AG04450 (cell line): ENCODE measurements at regions not wholly inside any gene's neighbourhood (a gene's known extent, or its start where the extent isn't known, plus 50 kb on each side); places are given as distances from the start of the nearest gene placed in this dataset.

ENCODE experiments used
- CTCF ChIA-PET: fragments of 300-600, 350-600 bp; formaldehyde crosslinking; extraction: SDS; loops from one replicate; lab custom pipeline; 2022; ENCODE audit warnings: antibody characterized with exemption, inconsistent platforms; lab: Charles Lee
- POLR2A ChIA-PET: fragments of 350-600 bp; formaldehyde crosslinking; extraction: SDS; loops from one replicate; lab custom pipeline; 2021; ENCODE audit warnings: antibody characterized with exemption, inconsistent platforms; lab: Yijun Ruan, JAX
- DNase-seq: peaks from one replicate; pipeline ENCODE4 v3.0.0-alpha.2; 2011; ENCODE audit warnings: low read depth, low spot score
- H3K27ac ChIP-seq: one replicate; pipeline ENCODE4 v1.5.1; 2012; ENCODE audit warnings: low read depth, low read length, control low read depth
- H3K27me3 ChIP-seq: one replicate; pipeline ENCODE4 v1.6.0; 2012; ENCODE audit warnings: low read length; ENCODE audit not compliant: control insufficient read depth, insufficient read depth
- H3K4me3 ChIP-seq: 2 replicates; pipeline ENCODE4 v1.5.1; 2011; ENCODE audit warnings: mild to moderate bottlenecking, low read depth, low read length, control low read depth
- H3K9me3 ChIP-seq: 2 replicates; pipeline ENCODE4 v1.5.1; 2012; ENCODE audit warnings: low read length; ENCODE audit not compliant: control insufficient read depth, insufficient read depth
- CTCF ChIP-seq: IDR thresholded peaks from 2 replicates; pipeline ENCODE4 v1.5.1; 2011; ENCODE audit warnings: low read depth, low read length, control low read depth, inconsistent platforms

DNA sequence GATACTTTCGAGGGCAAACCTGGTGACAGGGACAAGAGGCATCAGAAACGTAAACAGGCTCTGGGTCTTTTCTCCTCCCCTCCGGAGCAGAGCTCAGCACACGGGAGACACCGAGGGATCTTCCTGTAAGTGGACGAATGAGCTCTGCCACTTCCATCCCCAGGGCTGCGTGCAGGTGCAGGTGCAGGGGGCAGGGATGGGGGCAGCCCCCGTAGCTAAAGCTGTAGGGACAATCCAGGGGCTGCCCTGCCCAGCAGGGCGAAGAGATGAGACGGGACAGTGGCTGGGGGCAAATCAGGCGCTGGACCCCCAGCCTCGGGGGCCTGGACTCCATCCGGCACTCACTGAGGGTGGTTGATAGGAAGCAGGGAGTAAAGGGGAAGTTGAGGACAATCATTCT lies 505.4 kb downstream of the BRD1 start:
- no peak for TF ChIP-seq CTCF
- Histone ChIP-seq H3K27me3 (no peaks in the 10 kb centered on the region), H3K4me3 (no peak overlapping the region), H3K27ac (no peak overlapping the region), H3K9me3 (peaks cover 65% of the 10 kb centered on the region)
- POLR2A ChIA-PET: no interaction called here
- CTCF ChIA-PET: no interaction called here
- DNase-seq: no peak

GRCh38 chr22:49321477-49322055 lies 506.1 kb downstream of the BRD1 start:
- DNase-seq: no peak
- CTCF ChIA-PET: no interaction called here
- Histone ChIP-seq H3K4me3 (no peak overlapping the region), H3K27me3 (no peaks in the 10 kb centered on the region), H3K9me3 (peaks cover 60% of the 10 kb centered on the region), H3K27ac (no peak overlapping the region)
- TF ChIP-seq CTCF: no peak
- POLR2A ChIA-PET: no interaction called here

GRCh38 chr22:49320714-49321476 lies 506.8 kb downstream of the BRD1 start:
- no peak for TF ChIP-seq CTCF
- POLR2A ChIA-PET: no interaction called here
- peaks cover 54% of the 10 kb centered on the region for H3K9me3 ChIP-seq
- CTCF ChIA-PET: no interaction called here
- H3K4me3 ChIP-seq: no peak overlapping the region
- DNase-seq: no peak
- no peak overlapping the region for H3K27ac ChIP-seq
- H3K27me3 ChIP-seq: no peaks in the 10 kb centered on the region

DNA sequence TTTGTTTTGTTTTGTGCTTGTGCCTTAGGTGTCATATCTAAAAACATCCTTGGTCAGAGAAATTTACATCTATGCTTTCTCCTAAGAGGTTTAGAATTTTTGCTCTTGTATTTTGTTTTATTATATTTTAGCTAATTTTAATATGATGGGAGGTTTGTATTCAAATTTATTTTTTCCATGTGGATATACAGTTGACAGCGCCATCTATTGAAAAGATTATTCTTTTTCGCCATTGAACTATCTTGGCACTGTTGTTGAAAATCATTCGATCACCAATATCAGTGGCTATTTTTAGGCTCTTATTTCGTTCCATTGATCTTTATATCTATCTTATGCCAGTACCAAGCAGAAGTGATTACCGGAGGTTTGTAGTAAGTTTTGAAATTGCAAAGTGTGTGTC lies 510.3 kb downstream of the BRD1 start:
- TF ChIP-seq CTCF: no peak
- POLR2A ChIA-PET: no interaction called here
- DNase-seq: no peak
- Histone ChIP-seq H3K4me3 (no peak overlapping the region), H3K27ac (no peak overlapping the region), H3K9me3 (peaks cover 21% of the 10 kb centered on the region), H3K27me3 (no peaks in the 10 kb centered on the region)
- CTCF ChIA-PET: no interaction called here

DNA sequence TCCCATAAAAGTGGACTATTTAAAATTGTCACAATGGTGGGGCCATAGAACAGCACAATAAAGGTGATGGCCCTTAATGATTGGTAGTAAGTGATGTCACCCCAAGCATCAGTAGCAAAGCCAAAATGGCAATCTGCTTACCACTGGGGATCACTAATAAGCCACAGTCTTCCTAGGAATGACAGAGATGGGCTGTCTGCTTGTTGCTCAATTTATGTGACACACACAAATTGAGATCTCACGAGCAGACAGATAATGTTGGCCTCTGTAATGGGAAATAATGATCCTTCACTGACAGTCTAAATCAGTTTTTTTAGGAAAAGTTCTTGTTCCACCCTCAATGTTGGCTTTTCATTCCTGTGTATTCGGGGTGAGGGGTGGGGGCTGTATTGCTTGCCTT lies 515.1 kb downstream of the BRD1 start:
- Histone ChIP-seq H3K27me3 (no peaks in the 10 kb centered on the region), H3K9me3 (peaks cover 30% of the 10 kb centered on the region), H3K4me3 (no peak overlapping the region), H3K27ac (no peak overlapping the region)
- TF ChIP-seq CTCF: no peak
- ChIA-PET POLR2A (no interaction called here), CTCF (no interaction called here)
- no peak for DNase-seq
